ENCODE measurements at regions not wholly inside any gene's neighbourhood (a gene's known extent, or its start where the extent isn't known, plus 50 kb on each side); places are given as distances from the start of the nearest gene placed in this dataset.
"Not testable (repeated sequence)": the region's sequence is repeated elsewhere in the genome, so short reads cannot be mapped to it uniquely, and the experiment has no call there.

- Mint-ChIP-seq H3K27me3 (peaks cover 4 to 16% (median 10%) of the 10 kb centered on the region in 5 donors), H3K4me1 (peaks cover 0 to 10% (median 0%) of the 10 kb centered on the region in 4 donors), H3K4me3 (peak overlapping the region in 3 of 10 donors; percentile 4 to 24 (median 14)), H3K27ac (peak overlapping the region in 1 of 10 donors; percentile 75)
- DNase-seq, H3K9me3 Mint-ChIP-seq, ATAC-seq, H3K36me3 Mint-ChIP-seq, POLR2A ChIA-PET: not testable (repeated sequence)
Measured at GRCh38 chr15:81870062-81870745, 175.6 kb downstream of the MEX3B start.

- peaks cover 0 to 10% (median 0%) of the 10 kb centered on the region in 4 donors for H3K4me1 Mint-ChIP-seq
- peaks cover 4 to 23% (median 12%) of the 10 kb centered on the region in 5 donors for H3K27me3 Mint-ChIP-seq
- peak overlapping the region in 1 of 10 donors; percentile 73 for H3K27ac Mint-ChIP-seq
- no peak for DNase-seq
- no peak for ATAC-seq
- H3K9me3 Mint-ChIP-seq: peaks cover 0 to 9% (median 2%) of the 10 kb centered on the region in 9 donors
- H3K36me3 Mint-ChIP-seq: peaks cover 0 to 3% (median 0%) of the 10 kb centered on the region in 3 donors
- H3K4me3 Mint-ChIP-seq: peak overlapping the region in 1 of 10 donors; percentile 24
- POLR2A ChIA-PET: no interaction called here
Measured at GRCh38 chr15:81869161-81869954, 176.5 kb downstream of the MEX3B start.

GRCh38 chr15:81865850-81866537 is 179.8 kb downstream of the MEX3B start:
- ATAC-seq (no peak), DNase-seq (no peak)
- H3K4me1 Mint-ChIP-seq: peaks cover 0 to 10% (median 0%) of the 10 kb centered on the region in 4 donors
- POLR2A ChIA-PET: no interaction called here
- peaks cover 4 to 25% (median 12%) of the 10 kb centered on the region in 5 donors for H3K27me3 Mint-ChIP-seq
- no peak overlapping the region for H3K4me3 Mint-ChIP-seq
- peaks cover 0 to 3% (median 0%) of the 10 kb centered on the region in 3 donors for H3K36me3 Mint-ChIP-seq
- peaks cover 0 to 7% (median 0%) of the 10 kb centered on the region in 9 donors for H3K9me3 Mint-ChIP-seq
- H3K27ac Mint-ChIP-seq: no peak overlapping the region

- ATAC-seq (no peak), DNase-seq (no peak)
- peaks cover 1 to 18% (median 10%) of the 10 kb centered on the region in 5 donors for H3K27me3 Mint-ChIP-seq
- no peak overlapping the region for H3K4me3 Mint-ChIP-seq
- POLR2A ChIA-PET: no interaction called here
- H3K36me3 Mint-ChIP-seq: peaks cover 0 to 5% (median 0%) of the 10 kb centered on the region in 3 donors
- H3K9me3 Mint-ChIP-seq: peaks cover 0 to 3% (median 0%) of the 10 kb centered on the region in 9 donors
- H3K27ac Mint-ChIP-seq: no peak overlapping the region
- H3K4me1 Mint-ChIP-seq: peaks cover 0 to 10% (median 0%) of the 10 kb centered on the region in 4 donors
Measured at GRCh38 chr15:81863162-81863561, 182.7 kb downstream of the MEX3B start.

GRCh38 chr15:81859737-81860516 is 185.9 kb downstream of the MEX3B start:
- DNase-seq: no peak
- no peaks in the 10 kb centered on the region for H3K4me1 Mint-ChIP-seq
- no peak overlapping the region for H3K4me3 Mint-ChIP-seq
- peaks cover 0 to 3% (median 0%) of the 10 kb centered on the region in 9 donors for H3K9me3 Mint-ChIP-seq
- no peak overlapping the region for H3K27ac Mint-ChIP-seq
- peaks cover 0 to 8% (median 0%) of the 10 kb centered on the region in 3 donors for H3K36me3 Mint-ChIP-seq
- POLR2A ChIA-PET: interaction anchor here (0.7 kb wide), 1 partner anchor 38 kb away, joined by 4 read pairs; no protein-coding TSS in a partner anchor
- ATAC-seq: no peak
- peaks cover 0 to 14% (median 6%) of the 10 kb centered on the region in 5 donors for H3K27me3 Mint-ChIP-seq

GRCh38 chr15:81858586-81858985 is 187.2 kb downstream of the MEX3B start:
- DNase-seq (no peak), ATAC-seq (no peak)
- Mint-ChIP-seq H3K4me1 (no peaks in the 10 kb centered on the region), H3K4me3 (no peak overlapping the region), H3K36me3 (peaks cover 0 to 8% (median 0%) of the 10 kb centered on the region in 3 donors), H3K27me3 (peaks cover 0 to 10% (median 0%) of the 10 kb centered on the region in 5 donors), H3K27ac (no peak overlapping the region), H3K9me3 (peaks cover 0 to 3% (median 0%) of the 10 kb centered on the region in 9 donors)
- POLR2A ChIA-PET: no interaction called here

GRCh38 chr15:81858136-81858535 is 187.7 kb downstream of the MEX3B start:
- POLR2A ChIA-PET: no interaction called here
- no peak overlapping the region for H3K27ac Mint-ChIP-seq
- peaks cover 0 to 3% (median 0%) of the 10 kb centered on the region in 9 donors for H3K9me3 Mint-ChIP-seq
- H3K36me3 Mint-ChIP-seq: peaks cover 0 to 8% (median 0%) of the 10 kb centered on the region in 3 donors
- no peak for DNase-seq
- no peak overlapping the region for H3K4me3 Mint-ChIP-seq
- peaks cover 0 to 8% (median 0%) of the 10 kb centered on the region in 5 donors for H3K27me3 Mint-ChIP-seq
- ATAC-seq: no peak
- H3K4me1 Mint-ChIP-seq: no peaks in the 10 kb centered on the region

GRCh38 chr15:81856634-81857026 is 189.2 kb downstream of the MEX3B start:
- peaks cover 0 to 3% (median 0%) of the 10 kb centered on the region in 9 donors for H3K9me3 Mint-ChIP-seq
- POLR2A ChIA-PET: no interaction called here
- no peak overlapping the region for H3K4me3 Mint-ChIP-seq
- ATAC-seq (no peak), DNase-seq (no peak)
- H3K27ac Mint-ChIP-seq: no peak overlapping the region
- H3K36me3 Mint-ChIP-seq: peaks cover 0 to 5% (median 0%) of the 10 kb centered on the region in 3 donors
- no peaks in the 10 kb centered on the region for H3K4me1 Mint-ChIP-seq
- peaks cover 0 to 6% (median 1%) of the 10 kb centered on the region in 5 donors for H3K27me3 Mint-ChIP-seq

GRCh38 chr15:81856001-81856633 is 189.7 kb downstream of the MEX3B start:
- ATAC-seq (no peak), DNase-seq (no peak)
- peaks cover 0 to 3% (median 0%) of the 10 kb centered on the region in 9 donors for H3K9me3 Mint-ChIP-seq
- POLR2A ChIA-PET: no interaction called here
- no peak overlapping the region for H3K4me3 Mint-ChIP-seq
- H3K27me3 Mint-ChIP-seq: peaks cover 0 to 10% (median under 1%) of the 10 kb centered on the region in 5 donors
- peaks cover 0 to 5% (median 0%) of the 10 kb centered on the region in 3 donors for H3K36me3 Mint-ChIP-seq
- no peaks in the 10 kb centered on the region for H3K4me1 Mint-ChIP-seq
- peak overlapping the region in 1 of 10 donors; percentile 15 for H3K27ac Mint-ChIP-seq

DNA sequence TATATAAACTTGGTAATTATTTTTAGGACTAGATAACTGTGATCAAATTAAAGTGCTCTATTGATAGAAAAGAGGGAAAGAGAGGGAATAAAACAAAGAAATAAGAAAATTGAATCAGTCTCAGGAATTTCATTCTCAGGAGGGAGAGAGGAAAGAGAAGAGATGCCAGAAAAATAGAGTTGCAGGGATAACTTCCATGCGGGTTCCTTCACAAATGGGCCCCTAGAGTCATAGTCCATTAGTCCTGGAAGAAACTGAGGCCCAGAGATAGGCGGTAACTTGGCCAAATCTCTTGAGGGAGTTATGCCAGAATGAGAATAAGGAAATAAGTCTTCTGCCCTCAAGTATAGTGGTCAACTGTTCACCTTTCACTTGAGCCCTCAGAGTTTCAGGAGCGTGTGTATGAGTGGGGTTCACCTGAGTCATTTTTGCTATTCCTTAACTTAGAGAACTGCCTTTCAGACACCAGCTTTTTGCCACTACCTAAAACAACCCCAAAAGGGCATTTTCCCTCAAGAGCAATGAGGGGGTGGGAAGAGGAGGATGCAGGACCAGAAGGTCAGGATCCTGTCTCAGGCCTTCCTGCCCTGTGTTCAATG is 192.6 kb downstream of the MEX3B start:
- Mint-ChIP-seq H3K27ac (no peak overlapping the region), H3K27me3 (peaks cover 0 to 16% (median 11%) of the 10 kb centered on the region in 5 donors), H3K9me3 (peaks cover 0 to 3% (median 0%) of the 10 kb centered on the region in 9 donors), H3K4me3 (no peak overlapping the region), H3K36me3 (peaks cover 0 to 3% (median 0%) of the 10 kb centered on the region in 3 donors), H3K4me1 (no peaks in the 10 kb centered on the region)
- ATAC-seq: no peak
- POLR2A ChIA-PET: no interaction called here
- no peak for DNase-seq

DNA sequence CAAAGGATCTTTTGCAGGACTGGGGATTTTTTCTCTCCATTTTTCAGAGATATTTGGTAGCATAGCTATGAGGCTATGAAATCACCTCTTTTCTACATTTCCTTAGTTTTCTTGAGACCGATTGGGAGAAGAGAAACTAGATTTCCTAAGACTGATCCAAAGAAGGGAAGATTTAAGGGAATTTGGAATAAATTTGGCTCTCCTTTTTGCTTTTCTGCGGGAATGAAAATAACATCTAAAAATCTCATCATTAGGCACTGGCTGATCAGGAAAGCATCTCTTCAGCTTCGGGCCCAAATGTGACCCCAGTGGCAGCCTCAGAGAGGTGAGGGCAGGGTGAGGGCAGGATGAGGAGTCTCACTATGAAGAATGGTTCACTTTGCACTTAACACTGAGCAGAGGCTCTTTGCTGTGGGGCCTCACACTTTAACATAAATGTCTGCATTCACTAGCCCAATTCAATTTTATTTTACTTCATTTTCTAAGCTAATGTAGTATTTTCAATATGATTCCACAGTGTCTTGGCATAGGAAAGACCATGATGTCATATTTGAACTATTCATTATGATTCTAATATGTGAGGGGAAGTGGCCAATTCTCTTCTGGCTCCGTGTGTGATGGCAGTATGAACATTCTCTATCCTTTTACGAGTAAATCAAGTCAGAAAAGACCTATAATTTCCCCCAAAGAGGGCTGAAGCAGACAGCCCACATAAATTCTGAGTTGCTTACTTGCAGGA is 193.2 kb downstream of the MEX3B start:
- H3K36me3 Mint-ChIP-seq: peaks cover 0 to 3% (median 0%) of the 10 kb centered on the region in 3 donors
- H3K4me1 Mint-ChIP-seq: no peaks in the 10 kb centered on the region
- H3K9me3 Mint-ChIP-seq: peaks cover 0 to 3% (median 0%) of the 10 kb centered on the region in 9 donors
- H3K27ac Mint-ChIP-seq: no peak overlapping the region
- DNase-seq: no peak
- POLR2A ChIA-PET: no interaction called here
- H3K27me3 Mint-ChIP-seq: peaks cover 1 to 16% (median 11%) of the 10 kb centered on the region in 5 donors
- no peak overlapping the region for H3K4me3 Mint-ChIP-seq
- no peak for ATAC-seq

Measured in naive thymus-derived CD8-positive, alpha-beta T cell (primary cell).